Cardiac fibroblast (primary cell): ENCODE measurements at regions not wholly inside any gene's neighbourhood (a gene's known extent, or its start where the extent isn't known, plus 50 kb on each side); places are given as distances from the start of the nearest gene placed in this dataset.

Source experiments
- DNase-seq, 2 donors: peaks; one replicate each; pipeline versions ENCODE4 v3.0.0 to v3.0.0-alpha.2; 2010; ENCODE audit warnings: low read depth in 2 of 2
- H3K4me3 ChIP-seq, 2 donors: replicated peaks in 1 of 2; 1 replicate in 1 of 2; 2 replicates in 1 of 2; pipeline ENCODE4 v1.5.1; 2011; ENCODE audit warnings: low read depth in 2 of 2, low read length in 2 of 2, mild to moderate bottlenecking in 2 of 2, moderate library complexity in 1 of 2
- TF ChIP-seq, protein P1 (sequence below): IDR thresholded peaks from one replicate; pipeline ENCODE4 v1.5.1; 2011; ENCODE audit warnings: low read depth, mild to moderate bottlenecking, low read length, inconsistent platforms

DNA sequence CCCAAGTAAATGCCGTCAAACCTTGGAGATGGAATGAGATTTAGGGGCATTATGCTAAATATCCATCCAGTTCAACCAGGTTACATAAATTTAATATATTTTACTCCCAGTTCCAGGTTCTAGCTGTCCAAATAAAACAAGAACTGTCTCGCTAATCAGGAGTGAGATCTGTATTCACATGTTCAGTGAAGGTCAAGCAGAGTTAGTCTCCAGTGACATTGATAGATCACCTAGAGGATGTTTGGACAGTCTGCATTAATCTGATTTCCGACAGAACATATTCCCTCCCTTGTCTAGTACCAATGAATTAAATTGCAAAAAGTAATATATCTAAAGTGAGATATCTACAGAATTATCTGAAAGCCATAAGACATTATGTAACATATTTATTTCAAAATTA is 979.4 kb upstream of the CNTNAP5 start:
- TF ChIP-seq, protein P1, sequence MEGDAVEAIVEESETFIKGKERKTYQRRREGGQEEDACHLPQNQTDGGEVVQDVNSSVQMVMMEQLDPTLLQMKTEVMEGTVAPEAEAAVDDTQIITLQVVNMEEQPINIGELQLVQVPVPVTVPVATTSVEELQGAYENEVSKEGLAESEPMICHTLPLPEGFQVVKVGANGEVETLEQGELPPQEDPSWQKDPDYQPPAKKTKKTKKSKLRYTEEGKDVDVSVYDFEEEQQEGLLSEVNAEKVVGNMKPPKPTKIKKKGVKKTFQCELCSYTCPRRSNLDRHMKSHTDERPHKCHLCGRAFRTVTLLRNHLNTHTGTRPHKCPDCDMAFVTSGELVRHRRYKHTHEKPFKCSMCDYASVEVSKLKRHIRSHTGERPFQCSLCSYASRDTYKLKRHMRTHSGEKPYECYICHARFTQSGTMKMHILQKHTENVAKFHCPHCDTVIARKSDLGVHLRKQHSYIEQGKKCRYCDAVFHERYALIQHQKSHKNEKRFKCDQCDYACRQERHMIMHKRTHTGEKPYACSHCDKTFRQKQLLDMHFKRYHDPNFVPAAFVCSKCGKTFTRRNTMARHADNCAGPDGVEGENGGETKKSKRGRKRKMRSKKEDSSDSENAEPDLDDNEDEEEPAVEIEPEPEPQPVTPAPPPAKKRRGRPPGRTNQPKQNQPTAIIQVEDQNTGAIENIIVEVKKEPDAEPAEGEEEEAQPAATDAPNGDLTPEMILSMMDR = no peak
- no peak overlapping the region for H3K4me3 ChIP-seq

DNA sequence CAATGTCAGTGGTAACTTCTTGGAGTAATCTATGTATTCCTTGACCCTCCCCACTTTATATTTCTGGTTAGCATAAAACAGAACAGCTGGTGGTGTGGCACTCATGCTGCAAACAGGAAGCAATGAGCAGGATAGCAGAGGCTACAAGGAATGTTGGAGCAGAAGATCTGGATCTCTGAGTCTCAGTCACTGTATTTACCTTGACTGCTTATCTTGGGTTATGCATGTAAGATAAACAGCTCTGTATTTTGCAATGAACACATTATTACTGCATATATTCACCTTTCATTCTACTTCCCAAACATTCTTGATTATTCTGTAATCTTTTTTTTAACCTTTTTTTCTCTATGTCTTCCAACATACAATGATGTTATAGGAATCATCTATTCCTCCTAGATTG is 977.9 kb upstream of the CNTNAP5 start:
- DNase-seq = no peak
- TF ChIP-seq, protein P1 = no peak
- H3K4me3 ChIP-seq = no peak overlapping the region

More for the DNA sequence above, 979.4 kb upstream of the CNTNAP5 start:
- DNase-seq = no peak

DNA sequence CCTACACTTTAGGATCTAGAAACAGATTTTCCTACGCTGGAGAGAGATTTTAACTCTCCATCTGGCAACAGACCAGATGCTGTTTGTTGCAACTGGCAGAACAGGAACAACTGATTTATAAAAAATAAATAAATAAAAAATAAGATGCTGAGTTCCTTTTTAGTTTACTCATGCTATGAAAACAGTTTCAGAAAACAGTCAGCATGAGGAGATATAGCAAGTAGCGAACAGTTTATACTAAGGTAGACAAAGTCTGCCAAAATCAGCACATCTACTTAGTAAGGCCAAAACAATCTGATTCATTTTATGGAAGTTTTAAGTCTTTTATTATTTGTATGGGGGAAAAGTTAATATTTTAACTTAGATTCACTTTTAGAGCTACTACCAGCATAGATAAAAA is 974.0 kb upstream of the CNTNAP5 start:
- peak in 1 of 2 donors; percentile 19 for DNase-seq
- TF ChIP-seq, protein P1 = no peak
- no peak overlapping the region for H3K4me3 ChIP-seq

DNA sequence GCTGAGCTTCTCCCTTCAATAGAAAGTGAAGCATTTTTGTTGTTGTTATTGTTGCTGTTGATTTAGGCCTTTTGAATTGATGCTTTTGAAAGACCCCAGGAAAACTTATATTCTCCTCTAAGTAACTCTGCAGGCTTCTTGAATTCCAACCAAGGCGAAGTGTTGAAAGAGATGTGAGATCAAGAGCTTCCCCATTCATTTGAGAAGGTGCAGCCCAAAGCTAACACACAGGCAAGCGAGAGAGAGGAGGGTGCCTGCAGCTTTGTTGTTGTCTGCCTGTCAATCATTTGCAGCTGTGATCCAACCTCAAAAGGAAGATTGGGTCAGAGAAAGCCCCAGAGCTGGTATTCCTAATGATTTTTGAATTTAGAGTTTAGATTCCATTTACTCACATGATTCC is 963.6 kb upstream of the CNTNAP5 start:
- no peak overlapping the region for H3K4me3 ChIP-seq
- TF ChIP-seq, protein P1 = no peak
- DNase-seq = no peak

DNA sequence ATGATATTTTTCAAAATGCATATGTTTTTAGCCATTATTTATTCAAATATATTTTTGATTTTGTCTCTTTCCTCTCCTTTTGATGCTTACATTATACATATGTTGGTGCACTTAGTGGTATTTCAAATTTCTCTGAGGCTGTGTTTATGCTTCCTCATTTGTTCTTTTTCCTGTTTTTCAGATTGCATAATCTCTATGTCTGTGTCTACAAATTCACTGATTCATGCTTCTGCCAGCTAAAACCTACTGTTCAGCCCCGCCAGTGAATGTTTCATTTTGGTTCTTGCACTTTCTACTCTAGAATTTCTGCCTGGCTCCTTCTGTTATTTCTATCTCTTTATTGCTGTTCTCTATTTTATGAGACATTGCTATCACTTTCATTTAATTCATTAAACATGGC is 951.7 kb upstream of the CNTNAP5 start:
- DNase-seq = peak; percentile 28 to 52
- TF ChIP-seq, protein P1 = no peak

DNA sequence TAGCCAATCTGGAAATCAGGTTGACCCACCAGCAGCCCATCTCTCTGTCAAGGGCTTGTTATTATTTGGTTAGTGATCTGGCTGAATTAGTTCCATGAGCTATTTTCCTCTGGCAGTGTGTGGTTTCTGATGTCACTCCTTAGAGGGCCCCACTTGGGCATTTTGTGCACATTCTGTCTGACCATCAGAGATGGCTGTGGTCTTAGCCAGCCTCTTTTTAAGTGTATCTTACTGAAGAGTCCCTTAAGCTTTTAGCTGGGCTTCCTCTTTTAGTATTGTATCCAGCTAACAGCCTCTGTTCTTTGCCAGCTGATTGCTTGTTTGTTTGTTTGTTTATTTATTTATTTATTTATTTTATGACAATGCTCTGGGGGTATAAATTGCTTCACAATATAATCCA is 951.1 kb upstream of the CNTNAP5 start:
- DNase-seq = no peak
- TF ChIP-seq, protein P1 = no peak
- no peak overlapping the region for H3K4me3 ChIP-seq

More for the DNA sequence above, 951.7 kb upstream of the CNTNAP5 start:
- no peak overlapping the region for H3K4me3 ChIP-seq

DNA sequence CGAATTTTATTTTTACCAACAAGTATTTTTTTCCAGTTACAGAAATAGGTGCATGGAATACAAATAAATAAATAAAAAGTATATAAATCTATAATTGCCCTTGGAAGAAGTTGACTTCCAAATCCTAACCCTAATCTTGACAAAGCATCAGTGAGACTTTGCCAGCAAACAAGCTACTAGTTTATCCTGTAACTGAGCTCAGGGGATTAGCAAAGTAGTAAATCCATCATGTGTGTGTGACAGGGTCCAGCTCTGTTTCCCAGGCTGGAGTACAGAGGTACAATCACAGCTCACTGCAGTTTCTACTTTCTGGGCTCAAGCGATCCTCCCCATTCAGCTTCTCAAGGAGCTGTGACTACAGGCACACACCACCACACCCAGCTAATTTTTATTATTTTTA is 948.0 kb upstream of the CNTNAP5 start:
- no peak for DNase-seq
- H3K4me3 ChIP-seq = no peak overlapping the region
- TF ChIP-seq, protein P1 = no peak
